ENCODE measurements at regions not wholly inside any gene's neighbourhood (a gene's known extent, or its start where the extent isn't known, plus 50 kb on each side); places are given as distances from the start of the nearest gene placed in this dataset.
"Not testable (repeated sequence)": the region's sequence is repeated elsewhere in the genome, so short reads cannot be mapped to it uniquely, and the experiment has no call there.

GRCh38 chr10:128568041-128568440, 441.8 kb upstream of the MKI67 start:
- no peak for DNase-seq

DNA sequence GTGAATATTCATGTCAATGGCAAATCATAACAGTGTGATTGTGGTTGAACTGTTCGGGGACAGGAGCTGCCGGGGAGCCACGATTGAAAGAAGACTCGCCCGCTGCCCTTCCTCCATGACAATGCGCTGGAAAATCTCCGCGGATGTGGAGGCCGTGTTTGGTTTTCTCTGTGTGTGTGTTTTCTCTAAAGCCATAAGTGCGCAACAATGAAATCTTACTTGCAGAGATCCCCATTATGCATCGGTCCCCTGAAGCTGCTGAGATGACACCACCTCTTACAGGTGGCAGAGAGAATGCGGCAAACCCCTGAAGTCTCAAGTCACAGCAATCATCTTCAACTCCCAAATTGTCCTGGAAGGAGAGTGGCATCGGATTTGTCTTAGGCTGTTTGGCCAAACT, 442.3 kb upstream of the MKI67 start:
- DNase-seq: no peak

- no peak for DNase-seq
Measured at GRCh38 chr10:128568990-128569945, 443.0 kb upstream of the MKI67 start.

DNA sequence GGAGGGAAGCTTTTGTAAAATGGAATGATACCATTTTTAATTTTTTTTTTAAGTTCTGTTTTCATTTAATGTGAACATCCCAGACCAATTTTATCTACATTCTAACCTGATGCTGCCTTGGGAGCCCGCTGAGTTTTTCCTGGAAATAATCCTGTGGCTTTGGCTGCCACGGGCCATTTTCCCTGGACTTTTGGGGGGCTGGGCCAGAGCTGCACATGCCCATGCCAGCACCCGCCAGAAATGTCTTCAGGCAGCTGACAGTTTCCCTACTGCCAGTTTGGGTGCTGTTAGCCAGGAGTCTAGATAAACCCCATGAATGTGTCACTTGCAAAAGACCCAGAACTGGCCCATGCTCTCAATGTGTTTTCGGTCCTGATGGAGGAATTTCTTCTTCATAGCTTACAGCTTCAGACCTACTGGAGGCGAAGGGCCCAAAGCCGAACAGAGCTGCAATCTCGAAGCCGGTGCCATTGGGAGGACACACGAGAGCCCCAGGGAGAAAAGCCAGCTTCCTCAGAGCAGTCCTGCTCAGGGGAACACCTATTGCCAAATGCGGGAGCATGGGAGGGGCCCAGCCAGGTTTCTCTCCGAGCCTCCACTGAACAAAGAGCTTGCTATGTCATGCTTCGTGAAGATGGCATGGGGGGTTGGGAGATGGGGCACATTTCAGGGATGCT, 444.2 kb upstream of the MKI67 start:
- no peak for DNase-seq

DNA sequence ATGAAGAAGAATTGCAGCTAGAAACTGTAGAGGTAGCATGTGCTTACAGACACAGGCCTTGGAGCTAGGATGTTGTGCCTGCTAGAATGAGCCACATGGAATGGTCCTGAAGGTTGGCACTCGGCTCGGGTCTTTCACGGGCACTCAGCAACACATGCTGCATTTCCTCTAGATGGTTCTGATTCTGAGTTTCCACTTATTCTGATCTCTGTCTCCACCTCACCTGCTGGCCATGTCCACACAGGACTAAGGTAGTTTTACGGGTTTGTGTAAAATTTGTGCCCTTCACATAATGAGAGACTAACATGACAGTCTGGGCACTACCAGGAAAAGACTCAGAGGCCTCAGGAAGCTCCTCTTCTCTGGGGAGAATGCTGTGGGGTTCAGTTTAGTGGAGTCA, 444.8 kb upstream of the MKI67 start:
- no peak for DNase-seq

GRCh38 chr10:128571745-128572144, 445.5 kb upstream of the MKI67 start:
- DNase-seq: no peak

DNA sequence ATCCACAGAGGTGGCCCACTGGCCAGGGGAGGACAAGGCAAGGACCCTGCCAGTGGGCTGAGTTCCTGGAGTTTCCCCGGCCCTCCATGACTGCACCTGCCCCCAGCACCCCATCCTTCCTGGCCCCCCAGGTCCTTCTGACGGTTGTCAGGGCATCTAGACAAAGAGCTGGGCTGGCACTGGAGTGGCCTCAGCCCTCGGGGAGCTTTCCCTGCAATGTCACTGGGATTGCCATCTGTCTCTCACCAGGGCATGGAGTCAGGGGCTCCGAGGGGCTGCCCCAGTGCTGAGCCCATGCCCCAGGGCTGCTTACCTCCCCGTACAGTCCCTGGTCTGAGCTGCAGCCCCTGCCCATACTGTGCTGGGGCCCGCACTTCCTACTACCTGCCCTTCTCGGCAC, 446.5 kb upstream of the MKI67 start:
- no peak for DNase-seq

DNA sequence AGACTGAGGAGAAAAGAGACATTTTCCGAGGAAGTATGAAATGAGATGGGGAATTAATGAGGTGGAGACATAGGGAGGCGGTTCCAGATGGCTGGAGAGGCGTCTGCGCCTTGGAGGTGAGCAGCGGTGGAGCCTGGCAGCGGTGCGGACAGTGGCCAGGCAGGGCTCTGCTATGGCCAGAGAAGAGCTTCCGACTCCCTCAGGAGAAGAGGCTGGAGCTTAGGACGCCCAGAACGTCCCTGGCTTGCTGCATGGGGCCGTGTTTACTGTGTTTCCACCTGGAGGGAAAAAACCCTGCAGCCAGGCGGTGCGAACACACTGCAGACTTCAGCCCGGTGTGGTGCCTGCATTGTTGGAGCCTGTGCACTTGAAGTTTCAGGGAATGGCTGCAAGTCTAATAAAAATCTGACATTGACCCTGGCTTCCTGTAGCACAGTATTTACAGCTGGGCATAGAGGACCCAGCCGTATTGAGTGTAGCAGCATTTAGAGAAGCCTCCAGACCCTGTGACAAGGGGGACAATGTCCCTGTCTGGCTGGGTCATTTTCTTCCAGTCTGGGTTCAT, 447.1 kb upstream of the MKI67 start:
- DNase-seq: no peak

GRCh38 chr10:128573986-128574385, 447.8 kb upstream of the MKI67 start:
- no peak for DNase-seq

- no peak for DNase-seq
Measured at GRCh38 chr10:128574581-128575210, 448.5 kb upstream of the MKI67 start.

DNA sequence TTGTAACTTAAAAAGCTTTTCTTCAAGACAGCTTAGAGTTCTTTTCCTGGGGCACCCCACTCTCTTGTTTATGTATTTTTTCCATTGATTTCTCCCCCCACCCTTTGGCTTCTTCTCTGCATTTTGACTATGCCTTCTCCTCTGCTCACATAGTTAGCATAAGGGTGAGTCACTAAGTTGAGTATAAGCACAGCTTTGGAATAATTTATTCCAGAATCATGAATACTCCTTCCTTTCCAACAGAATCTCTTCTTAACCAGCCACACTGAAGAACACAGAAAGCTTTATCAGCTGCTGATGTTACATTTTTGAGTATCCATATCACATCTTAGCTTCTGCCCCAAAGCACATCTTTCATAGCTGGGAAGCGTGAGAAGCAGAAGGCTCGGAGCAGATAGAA, 449.5 kb upstream of the MKI67 start:
- no peak for DNase-seq

- DNase-seq: no peak
Measured at GRCh38 chr10:128576336-128576735, 450.1 kb upstream of the MKI67 start.

- no peak for DNase-seq
Measured at GRCh38 chr10:128576943-128577670, 450.9 kb upstream of the MKI67 start.

DNA sequence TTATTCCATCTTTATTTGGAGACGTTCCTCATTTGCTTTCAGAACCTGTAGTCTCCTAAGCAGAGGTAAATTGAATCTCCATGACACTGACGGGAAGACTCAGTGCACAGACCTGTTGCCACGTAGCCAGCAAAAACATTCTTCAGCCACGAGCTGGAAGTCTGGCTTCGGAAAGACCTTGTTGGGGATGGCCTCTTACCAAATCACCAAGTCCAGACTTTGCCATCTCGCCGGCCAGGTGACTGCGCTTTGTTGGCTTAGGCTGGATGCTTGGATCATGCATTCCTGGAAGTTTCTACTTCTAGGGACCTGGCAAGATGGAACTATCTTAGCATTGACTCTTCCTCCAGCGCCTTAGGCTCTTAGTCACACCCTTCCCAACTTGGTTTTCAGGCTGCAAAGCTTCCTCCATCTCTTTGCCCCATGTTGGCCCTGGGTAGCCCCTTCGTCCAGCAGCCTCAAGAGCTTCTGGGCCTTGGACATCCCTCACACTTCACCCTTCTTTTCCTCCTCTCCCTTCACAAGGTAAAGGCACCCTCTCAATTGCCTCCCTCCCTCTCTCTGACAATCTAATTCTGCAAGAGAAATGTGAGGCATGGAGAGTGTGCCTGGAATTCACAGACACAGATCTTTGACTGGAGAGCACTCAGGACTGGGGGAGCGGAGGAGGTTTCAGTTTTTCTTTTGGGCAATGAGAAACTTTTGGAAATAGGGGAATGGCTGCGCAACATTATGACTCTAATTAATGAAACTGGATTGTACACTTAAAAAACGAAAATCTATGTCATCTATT, 451.9 kb upstream of the MKI67 start:
- no peak for DNase-seq

DNA sequence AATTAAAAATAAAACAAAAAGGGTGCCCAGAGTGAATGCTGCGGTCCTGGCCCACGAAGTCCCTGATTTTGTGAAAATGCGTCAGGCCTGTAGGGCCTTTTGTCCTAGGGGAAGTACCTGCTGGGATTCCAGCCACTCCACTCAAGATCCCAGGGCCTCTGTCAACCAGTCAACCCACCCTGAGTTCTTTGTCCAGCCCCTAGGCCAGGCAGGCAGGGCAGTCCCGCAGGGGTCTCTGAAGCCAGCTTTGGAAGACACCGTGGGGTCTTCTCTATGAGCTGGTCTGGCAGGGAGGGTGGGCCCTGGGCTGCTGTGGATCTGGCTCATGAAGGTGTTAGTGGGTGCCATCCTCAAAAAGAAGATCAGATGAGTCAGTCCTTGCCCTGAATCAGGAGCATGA, 452.5 kb upstream of the MKI67 start:
- no peak for DNase-seq

DNA sequence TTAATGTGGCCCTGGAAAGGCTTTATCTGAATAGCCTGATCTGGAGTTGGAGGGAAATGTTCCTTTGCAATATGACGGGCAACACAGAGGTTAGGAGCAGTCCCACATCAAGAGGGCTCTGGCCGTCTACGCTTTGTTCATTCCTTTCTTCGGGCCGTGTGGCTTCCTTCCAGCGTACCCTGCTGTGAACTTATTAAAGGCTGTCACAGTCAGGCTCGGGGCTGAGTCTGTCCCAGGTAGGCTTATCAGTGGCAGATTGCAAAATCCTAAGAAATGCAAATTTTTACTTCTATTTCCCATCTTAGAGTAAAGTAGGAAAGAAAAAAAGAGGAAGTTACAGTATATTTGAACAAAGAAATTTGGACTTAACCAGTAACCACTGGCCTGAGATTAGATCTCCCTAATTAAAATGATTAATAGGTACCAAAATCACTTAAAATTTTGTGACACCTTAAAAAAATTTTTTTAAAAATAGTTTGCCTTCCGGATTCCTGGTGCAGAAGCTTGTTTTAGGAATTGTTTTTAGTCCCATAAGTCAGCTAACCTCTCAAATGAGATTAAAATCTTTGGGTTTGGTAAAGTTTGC, 453.1 kb upstream of the MKI67 start:
- no peak for DNase-seq

DNA sequence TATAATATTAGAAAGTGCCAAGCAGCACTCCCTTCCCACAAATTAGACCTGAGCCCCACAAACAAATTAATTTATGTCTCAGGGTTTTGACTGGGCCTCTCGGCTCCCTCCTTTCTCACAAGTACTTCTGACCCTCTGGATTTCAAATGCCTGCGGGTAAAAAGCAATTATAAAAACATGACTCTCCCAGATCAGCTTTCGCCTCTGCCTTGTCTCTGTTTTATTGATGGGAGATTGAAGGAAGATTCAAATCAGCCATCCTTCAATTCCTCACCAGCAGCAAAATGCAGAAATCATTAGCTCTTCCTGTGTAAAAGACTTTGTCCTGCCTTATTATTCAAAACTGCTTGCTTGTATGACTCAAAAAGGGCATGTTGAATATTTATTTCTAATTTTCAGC, 453.7 kb upstream of the MKI67 start:
- no peak for DNase-seq

DNA sequence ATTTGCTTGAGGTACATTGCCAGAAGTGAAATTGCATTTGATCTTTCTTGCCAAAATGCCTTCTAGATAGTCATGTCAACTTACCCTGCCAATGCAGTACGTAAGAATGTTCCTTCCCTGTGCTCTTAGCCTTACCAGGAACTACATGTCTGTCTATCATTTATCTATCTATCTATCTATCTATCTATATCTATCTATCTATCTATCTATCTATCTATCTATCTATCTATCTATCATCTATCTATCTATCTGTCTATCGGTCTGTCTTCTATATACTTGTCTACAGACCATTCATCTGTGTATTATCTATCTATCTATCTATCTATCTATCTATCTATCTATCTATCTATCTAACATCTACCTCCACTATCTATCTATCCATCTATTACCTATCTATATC, 456.9 kb upstream of the MKI67 start:
- DNase-seq: not testable (repeated sequence)

DNA sequence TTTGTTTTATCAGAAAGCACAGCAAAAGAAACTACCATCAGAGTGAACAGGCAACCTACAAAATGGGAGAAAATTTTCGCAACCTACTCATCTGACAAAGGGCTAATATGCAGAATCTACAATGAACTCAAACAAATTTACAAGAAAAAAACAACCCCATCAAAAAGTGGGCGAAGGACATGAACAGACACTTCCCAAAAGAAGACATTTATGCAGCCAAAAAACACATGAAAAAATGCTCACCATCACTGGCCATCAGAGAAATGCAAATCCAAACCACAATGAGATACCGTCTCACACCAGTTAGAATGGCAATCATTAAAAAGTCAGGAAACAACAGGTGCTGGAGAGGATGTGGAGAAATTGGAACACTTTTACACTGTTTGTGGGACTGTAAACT, 460.4 kb upstream of the MKI67 start:
- not testable (repeated sequence) for DNase-seq

GRCh38 chr10:128587689-128588088, 461.5 kb upstream of the MKI67 start:
- DNase-seq: no peak

- DNase-seq: no peak
Measured at GRCh38 chr10:128588402-128588801, 462.2 kb upstream of the MKI67 start.

- no peak for DNase-seq
Measured at GRCh38 chr10:128594688-128595087, 468.5 kb upstream of the MKI67 start.

Measured in activated CD4-positive, alpha-beta T cell treated with anti-CD3 and anti-CD28 coated beads, Interleukin-2, Interleukin-6, amounts not matched to agents 100 ng/mL and 50 ng/mL, durations not matched to agents 16 hours and 8 hours (primary cell).